ENCODE measurements at regions not wholly inside any gene's neighbourhood (a gene's known extent, or its start where the extent isn't known, plus 50 kb on each side); places are given as distances from the start of the nearest gene placed in this dataset.

DNA sequence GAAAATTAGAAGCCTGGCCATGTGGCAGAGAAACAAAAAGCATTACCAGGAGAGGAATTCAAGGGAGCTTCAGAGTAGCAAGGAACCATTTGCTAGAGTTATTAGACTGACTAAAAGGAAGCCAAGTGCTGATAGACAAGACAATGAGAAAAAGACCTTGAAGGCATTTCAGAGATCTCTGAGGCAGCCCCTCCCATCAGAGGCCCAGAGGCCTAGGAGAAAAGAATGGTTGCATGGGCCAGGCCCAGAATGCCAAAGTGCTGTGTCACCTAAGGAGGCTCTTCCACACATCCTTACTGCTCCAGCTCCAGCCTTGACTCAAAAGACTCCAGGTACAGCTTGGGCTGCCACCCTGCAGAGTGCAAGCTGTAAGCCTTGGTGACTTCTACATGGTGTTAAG, 61.8 kb upstream of the POU2AF2 start:
- intact Hi-C loops (cut with micrococcal nuclease) = no loop called here
- TF ChIP-seq, protein P1, sequence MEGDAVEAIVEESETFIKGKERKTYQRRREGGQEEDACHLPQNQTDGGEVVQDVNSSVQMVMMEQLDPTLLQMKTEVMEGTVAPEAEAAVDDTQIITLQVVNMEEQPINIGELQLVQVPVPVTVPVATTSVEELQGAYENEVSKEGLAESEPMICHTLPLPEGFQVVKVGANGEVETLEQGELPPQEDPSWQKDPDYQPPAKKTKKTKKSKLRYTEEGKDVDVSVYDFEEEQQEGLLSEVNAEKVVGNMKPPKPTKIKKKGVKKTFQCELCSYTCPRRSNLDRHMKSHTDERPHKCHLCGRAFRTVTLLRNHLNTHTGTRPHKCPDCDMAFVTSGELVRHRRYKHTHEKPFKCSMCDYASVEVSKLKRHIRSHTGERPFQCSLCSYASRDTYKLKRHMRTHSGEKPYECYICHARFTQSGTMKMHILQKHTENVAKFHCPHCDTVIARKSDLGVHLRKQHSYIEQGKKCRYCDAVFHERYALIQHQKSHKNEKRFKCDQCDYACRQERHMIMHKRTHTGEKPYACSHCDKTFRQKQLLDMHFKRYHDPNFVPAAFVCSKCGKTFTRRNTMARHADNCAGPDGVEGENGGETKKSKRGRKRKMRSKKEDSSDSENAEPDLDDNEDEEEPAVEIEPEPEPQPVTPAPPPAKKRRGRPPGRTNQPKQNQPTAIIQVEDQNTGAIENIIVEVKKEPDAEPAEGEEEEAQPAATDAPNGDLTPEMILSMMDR (IDR thresholded peaks at IDR 0.05) = no peak
- Mint-ChIP-seq H3K9me3 (no peaks in the 10 kb centered on the region), H3K4me1 (ENCODE audit: low read depth) (no peaks in the 10 kb centered on the region), H3K27ac (no peak overlapping the region), H3K27me3 (peaks cover 5% of the 10 kb centered on the region), H3K36me3 (ENCODE audit: low read depth) (no peaks in the 10 kb centered on the region), H3K4me3 (no peak overlapping the region)
- ATAC-seq (no peak), DNase-seq (no peak)
- ChIA-PET POLR2A (no interaction called here), CTCF (no interaction called here)

DNA sequence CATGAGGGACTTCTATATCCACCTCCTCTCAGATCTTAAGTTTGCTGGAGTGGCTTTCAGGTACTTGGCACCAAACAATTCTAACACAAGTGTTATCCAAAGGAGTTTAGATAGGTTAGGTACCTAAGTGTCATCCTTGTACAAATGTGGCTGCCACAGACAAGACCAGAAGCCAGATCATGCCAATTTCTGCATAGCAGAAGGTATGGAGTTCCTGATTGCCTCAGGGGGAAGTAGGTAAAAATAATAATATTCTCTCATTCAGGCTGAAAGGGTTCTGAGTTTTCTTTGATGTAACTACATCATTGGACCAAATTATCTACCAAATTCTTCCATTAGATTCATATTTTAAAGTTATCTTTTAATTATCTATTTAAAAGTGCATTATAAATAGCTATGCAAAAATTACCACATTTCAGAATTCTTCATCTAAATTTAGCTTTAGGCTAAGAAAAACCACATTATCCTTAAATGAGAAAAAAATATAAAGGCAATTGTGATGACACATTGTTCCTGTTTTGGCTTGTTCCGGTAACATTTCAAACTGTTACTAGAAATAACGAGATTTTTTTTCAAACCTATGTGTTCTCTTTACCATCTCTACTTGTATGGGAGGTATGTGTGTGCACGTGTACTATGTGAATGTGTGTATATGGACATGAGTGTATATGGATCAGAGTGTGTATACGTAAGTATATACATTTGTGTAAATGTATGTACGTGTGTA, 66.2 kb upstream of the POU2AF2 start:
- no peak overlapping the region for H3K4me3 Mint-ChIP-seq
- H3K27ac Mint-ChIP-seq = no peak overlapping the region
- TF ChIP-seq, protein P1 (IDR thresholded peaks at IDR 0.05) = no peak
- ATAC-seq = no peak
- DNase-seq = no peak
- no peaks in the 10 kb centered on the region for H3K9me3 Mint-ChIP-seq
- no peaks in the 10 kb centered on the region for H3K4me1 Mint-ChIP-seq (ENCODE audit: low read depth)
- intact Hi-C loops (cut with micrococcal nuclease) = no loop called here
- H3K36me3 Mint-ChIP-seq (ENCODE audit: low read depth) = no peaks in the 10 kb centered on the region
- no peaks in the 10 kb centered on the region for H3K27me3 Mint-ChIP-seq
- ChIA-PET POLR2A (interaction anchor here (0.7 kb wide), 1 partner anchor 12 kb away, joined by 3 read pairs; no protein-coding TSS in a partner anchor), CTCF (no interaction called here)

DNA sequence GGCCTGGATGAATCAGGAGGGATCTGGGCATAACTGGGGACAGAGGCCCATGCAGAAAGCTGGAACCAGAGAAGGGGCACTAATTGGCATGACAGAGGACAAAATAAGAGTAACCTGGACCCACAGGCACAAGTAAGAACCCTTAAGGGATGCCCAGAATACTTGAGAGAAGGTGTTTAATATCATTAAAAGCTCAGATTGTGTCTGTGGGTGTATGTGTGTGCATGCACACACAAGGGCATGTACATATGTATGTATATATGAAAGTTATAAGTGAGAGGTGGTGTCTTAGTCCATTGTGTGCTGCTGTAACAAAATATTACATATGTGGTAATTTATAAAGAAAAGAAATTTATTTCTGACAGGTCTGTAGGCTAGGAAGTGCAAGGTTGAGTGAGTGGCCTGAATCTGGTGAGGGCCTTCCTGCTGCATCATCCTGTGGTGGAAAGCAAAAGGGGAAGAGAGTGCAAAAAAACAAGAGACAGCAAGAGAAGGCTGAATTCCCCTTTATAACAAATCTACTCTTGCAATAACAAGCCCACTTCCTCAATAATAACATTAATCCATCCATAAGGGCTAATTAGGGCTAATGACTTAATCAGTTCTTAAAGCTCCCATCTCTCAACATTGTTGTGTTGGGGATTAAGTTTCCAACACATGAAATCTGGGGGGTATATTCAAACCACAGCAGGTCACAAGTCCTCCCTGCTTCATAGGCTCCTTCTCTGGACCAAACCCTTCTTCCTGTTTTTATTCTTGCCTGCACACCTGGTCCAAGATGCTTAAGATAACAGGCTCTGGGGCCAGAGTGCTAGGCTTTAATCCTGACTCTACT, 68.3 kb upstream of the POU2AF2 start:
- no peaks in the 10 kb centered on the region for H3K4me1 Mint-ChIP-seq (ENCODE audit: low read depth)
- no peaks in the 10 kb centered on the region for H3K27me3 Mint-ChIP-seq
- ATAC-seq (no peak), DNase-seq (no peak)
- CTCF ChIA-PET = no interaction called here
- POLR2A ChIA-PET = no interaction called here
- no peak overlapping the region for H3K4me3 Mint-ChIP-seq
- intact Hi-C loops (cut with micrococcal nuclease) = no loop called here
- TF ChIP-seq, protein P1 (IDR thresholded peaks at IDR 0.05) = no peak
- no peaks in the 10 kb centered on the region for H3K36me3 Mint-ChIP-seq (ENCODE audit: low read depth)
- no peak overlapping the region for H3K27ac Mint-ChIP-seq
- H3K9me3 Mint-ChIP-seq = no peaks in the 10 kb centered on the region

DNA sequence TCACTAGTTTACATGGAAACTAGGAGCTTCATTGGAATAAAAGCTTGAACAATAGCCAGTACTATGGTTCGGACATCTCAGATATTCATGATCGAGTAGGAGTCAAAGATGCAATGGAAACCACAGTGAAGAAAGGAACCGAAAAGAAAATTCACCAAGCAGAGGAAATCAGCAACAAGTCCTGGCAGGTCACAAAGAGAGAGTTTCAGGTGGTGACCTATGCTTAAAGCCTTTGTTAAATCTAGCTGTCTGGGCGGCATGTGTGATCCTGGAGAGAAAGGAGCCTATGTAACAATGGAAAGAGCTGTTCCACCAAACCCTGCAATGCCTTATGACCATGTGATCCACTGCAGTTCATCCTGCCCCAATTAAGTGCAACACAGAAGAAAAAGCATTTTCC, 68.9 kb upstream of the POU2AF2 start:
- POLR2A ChIA-PET = no interaction called here
- no peak overlapping the region for H3K4me3 Mint-ChIP-seq

More for the DNA sequence above, 68.9 kb upstream of the POU2AF2 start:
- TF ChIP-seq, protein P1 (IDR thresholded peaks at IDR 0.05) = no peak
- H3K4me1 Mint-ChIP-seq (ENCODE audit: low read depth) = no peaks in the 10 kb centered on the region
- no peak overlapping the region for H3K27ac Mint-ChIP-seq
- no peaks in the 10 kb centered on the region for H3K27me3 Mint-ChIP-seq
- ATAC-seq = no peak
- H3K36me3 Mint-ChIP-seq (ENCODE audit: low read depth) = no peaks in the 10 kb centered on the region
- intact Hi-C loops (cut with micrococcal nuclease) = no loop called here
- DNase-seq = no peak
- no peaks in the 10 kb centered on the region for H3K9me3 Mint-ChIP-seq
- CTCF ChIA-PET = no interaction called here

All from activated CD8-positive, alpha-beta T cell treated with anti-CD3 and anti-CD28 coated beads for 36 hours (primary cell).